ENCODE measurements at regions not wholly inside any gene's neighbourhood (a gene's known extent, or its start where the extent isn't known, plus 50 kb on each side); places are given as distances from the start of the nearest gene placed in this dataset.
"Not testable (repeated sequence)": the region's sequence is repeated elsewhere in the genome, so short reads cannot be mapped to it uniquely, and the experiment has no call there.

- TF ChIP-seq, protein P1, sequence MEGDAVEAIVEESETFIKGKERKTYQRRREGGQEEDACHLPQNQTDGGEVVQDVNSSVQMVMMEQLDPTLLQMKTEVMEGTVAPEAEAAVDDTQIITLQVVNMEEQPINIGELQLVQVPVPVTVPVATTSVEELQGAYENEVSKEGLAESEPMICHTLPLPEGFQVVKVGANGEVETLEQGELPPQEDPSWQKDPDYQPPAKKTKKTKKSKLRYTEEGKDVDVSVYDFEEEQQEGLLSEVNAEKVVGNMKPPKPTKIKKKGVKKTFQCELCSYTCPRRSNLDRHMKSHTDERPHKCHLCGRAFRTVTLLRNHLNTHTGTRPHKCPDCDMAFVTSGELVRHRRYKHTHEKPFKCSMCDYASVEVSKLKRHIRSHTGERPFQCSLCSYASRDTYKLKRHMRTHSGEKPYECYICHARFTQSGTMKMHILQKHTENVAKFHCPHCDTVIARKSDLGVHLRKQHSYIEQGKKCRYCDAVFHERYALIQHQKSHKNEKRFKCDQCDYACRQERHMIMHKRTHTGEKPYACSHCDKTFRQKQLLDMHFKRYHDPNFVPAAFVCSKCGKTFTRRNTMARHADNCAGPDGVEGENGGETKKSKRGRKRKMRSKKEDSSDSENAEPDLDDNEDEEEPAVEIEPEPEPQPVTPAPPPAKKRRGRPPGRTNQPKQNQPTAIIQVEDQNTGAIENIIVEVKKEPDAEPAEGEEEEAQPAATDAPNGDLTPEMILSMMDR (IDR thresholded peaks at IDR 0.05) = not testable (repeated sequence)
- not testable (repeated sequence) for TF ChIP-seq POLR2A (IDR thresholded peaks at IDR 0.05)
Measured at GRCh38 chr16:29296176-29296575, 110.3 kb downstream of the NPIPB11 start.

Measured in esophagus squamous epithelium (tissue), 4 donors.